ENCODE measurements at regions not wholly inside any gene's neighbourhood (a gene's known extent, or its start where the extent isn't known, plus 50 kb on each side); places are given as distances from the start of the nearest gene placed in this dataset.

DNA sequence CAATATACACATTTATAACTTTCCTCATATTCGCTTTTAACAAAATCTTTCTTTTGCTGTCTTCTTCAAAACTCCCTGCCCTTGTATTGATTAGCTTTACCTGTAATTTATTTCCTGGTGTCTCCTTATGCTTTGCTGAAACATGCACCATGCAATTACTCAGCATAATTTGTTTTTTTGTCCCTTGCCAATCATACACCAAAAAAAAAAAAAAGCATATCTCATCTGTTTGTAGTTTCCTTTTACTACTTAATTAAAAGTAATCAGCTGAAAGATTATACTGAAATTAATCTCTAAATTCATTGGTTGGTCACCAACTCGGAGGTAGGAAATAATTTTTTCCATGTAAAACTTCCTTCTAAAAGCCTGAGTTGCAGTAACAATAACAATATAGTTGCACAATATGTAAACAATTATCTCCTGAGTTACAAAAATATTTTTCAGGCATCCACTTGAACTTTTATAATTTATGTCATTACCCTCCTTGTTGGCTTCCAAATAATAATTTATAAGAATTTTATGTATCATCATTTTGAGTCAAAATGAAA is 53.0 kb upstream of the ROCK1 start:
- TF ChIP-seq, protein P1, sequence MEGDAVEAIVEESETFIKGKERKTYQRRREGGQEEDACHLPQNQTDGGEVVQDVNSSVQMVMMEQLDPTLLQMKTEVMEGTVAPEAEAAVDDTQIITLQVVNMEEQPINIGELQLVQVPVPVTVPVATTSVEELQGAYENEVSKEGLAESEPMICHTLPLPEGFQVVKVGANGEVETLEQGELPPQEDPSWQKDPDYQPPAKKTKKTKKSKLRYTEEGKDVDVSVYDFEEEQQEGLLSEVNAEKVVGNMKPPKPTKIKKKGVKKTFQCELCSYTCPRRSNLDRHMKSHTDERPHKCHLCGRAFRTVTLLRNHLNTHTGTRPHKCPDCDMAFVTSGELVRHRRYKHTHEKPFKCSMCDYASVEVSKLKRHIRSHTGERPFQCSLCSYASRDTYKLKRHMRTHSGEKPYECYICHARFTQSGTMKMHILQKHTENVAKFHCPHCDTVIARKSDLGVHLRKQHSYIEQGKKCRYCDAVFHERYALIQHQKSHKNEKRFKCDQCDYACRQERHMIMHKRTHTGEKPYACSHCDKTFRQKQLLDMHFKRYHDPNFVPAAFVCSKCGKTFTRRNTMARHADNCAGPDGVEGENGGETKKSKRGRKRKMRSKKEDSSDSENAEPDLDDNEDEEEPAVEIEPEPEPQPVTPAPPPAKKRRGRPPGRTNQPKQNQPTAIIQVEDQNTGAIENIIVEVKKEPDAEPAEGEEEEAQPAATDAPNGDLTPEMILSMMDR (IDR thresholded peaks at IDR 0.05): no peak
- TF ChIP-seq JUND (IDR thresholded peaks at IDR 0.05) (no peak), GABPA (IDR thresholded peaks at IDR 0.05; ENCODE audit: low read depth) (no peak), SIN3A (IDR thresholded peaks at IDR 0.05; ENCODE audit: borderline replicate concordance, low read depth, low read length) (no peak), TCF12 (IDR thresholded peaks at IDR 0.05) (no peak), SMC3 (IDR thresholded peaks at IDR 0.05; ENCODE audit: low read depth, low read length) (no peak), POLR2AphosphoS5 (IDR thresholded peaks at IDR 0.05; ENCODE audit: low read depth, low read length) (no peak), RFX5 (IDR thresholded peaks at IDR 0.05; ENCODE audit: low read length) (no peak), GATA2 (CRISPR knock-in tag; IDR thresholded peaks at IDR 0.05) (no peak), MXI1 (IDR thresholded peaks at IDR 0.05; ENCODE audit: low read depth, low read length) (no peak), FOSL2 (IDR thresholded peaks at IDR 0.05; ENCODE audit: borderline replicate concordance, low read depth) (no peak), YY1 (IDR thresholded peaks at IDR 0.05; ENCODE audit: low read depth) (no peak), TAF1 (IDR thresholded peaks at IDR 0.05; ENCODE audit: borderline replicate concordance, low read depth, low read length) (no peak)
- TF ChIP-seq, protein P2, sequence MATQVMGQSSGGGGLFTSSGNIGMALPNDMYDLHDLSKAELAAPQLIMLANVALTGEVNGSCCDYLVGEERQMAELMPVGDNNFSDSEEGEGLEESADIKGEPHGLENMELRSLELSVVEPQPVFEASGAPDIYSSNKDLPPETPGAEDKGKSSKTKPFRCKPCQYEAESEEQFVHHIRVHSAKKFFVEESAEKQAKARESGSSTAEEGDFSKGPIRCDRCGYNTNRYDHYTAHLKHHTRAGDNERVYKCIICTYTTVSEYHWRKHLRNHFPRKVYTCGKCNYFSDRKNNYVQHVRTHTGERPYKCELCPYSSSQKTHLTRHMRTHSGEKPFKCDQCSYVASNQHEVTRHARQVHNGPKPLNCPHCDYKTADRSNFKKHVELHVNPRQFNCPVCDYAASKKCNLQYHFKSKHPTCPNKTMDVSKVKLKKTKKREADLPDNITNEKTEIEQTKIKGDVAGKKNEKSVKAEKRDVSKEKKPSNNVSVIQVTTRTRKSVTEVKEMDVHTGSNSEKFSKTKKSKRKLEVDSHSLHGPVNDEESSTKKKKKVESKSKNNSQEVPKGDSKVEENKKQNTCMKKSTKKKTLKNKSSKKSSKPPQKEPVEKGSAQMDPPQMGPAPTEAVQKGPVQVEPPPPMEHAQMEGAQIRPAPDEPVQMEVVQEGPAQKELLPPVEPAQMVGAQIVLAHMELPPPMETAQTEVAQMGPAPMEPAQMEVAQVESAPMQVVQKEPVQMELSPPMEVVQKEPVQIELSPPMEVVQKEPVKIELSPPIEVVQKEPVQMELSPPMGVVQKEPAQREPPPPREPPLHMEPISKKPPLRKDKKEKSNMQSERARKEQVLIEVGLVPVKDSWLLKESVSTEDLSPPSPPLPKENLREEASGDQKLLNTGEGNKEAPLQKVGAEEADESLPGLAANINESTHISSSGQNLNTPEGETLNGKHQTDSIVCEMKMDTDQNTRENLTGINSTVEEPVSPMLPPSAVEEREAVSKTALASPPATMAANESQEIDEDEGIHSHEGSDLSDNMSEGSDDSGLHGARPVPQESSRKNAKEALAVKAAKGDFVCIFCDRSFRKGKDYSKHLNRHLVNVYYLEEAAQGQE (IDR thresholded peaks at IDR 0.05; ENCODE audit: low read depth, low read length): no peak
